ENCODE measurements at regions not wholly inside any gene's neighbourhood (a gene's known extent, or its start where the extent isn't known, plus 50 kb on each side); places are given as distances from the start of the nearest gene placed in this dataset.
"Not testable (repeated sequence)": the region's sequence is repeated elsewhere in the genome, so short reads cannot be mapped to it uniquely, and the experiment has no call there.

GRCh38 chr6:15088904-15089568 is 156.8 kb upstream of the JARID2 start:
- no peak for DNase-seq

- DNase-seq, result peak; percentile 19
These were observed 156.2 kb upstream of the JARID2 start for GRCh38 chr6:15089569-15090144.

GRCh38 chr6:15090145-15090579 is 155.7 kb upstream of the JARID2 start:
- DNase-seq, result no peak

- DNase-seq, result no peak
These were observed 155.0 kb upstream of the JARID2 start for GRCh38 chr6:15090745-15091384.

- no peak for DNase-seq
These were observed 148.7 kb upstream of the JARID2 start for GRCh38 chr6:15096894-15097837.

GRCh38 chr6:15101130-15101529 is 144.7 kb upstream of the JARID2 start:
- no peak for DNase-seq

GRCh38 chr6:15102241-15102640 is 143.6 kb upstream of the JARID2 start:
- DNase-seq, result no peak

GRCh38 chr6:15106958-15107643 is 138.8 kb upstream of the JARID2 start:
- DNase-seq, result no peak

- no peak for DNase-seq
These were observed 138.1 kb upstream of the JARID2 start for GRCh38 chr6:15107644-15108382.

GRCh38 chr6:15108383-15108715 is 137.5 kb upstream of the JARID2 start:
- no peak for DNase-seq

- DNase-seq, result no peak
These were observed 136.4 kb upstream of the JARID2 start for GRCh38 chr6:15109338-15110090.

- no peak for DNase-seq
These were observed 135.0 kb upstream of the JARID2 start for GRCh38 chr6:15110726-15111354.

GRCh38 chr6:15111576-15111975 is 134.3 kb upstream of the JARID2 start:
- not testable (repeated sequence) for DNase-seq

GRCh38 chr6:15113587-15113986 is 132.3 kb upstream of the JARID2 start:
- DNase-seq, result no peak

GRCh38 chr6:15114061-15114460 is 131.8 kb upstream of the JARID2 start:
- no peak for DNase-seq

- DNase-seq, result no peak
These were observed 129.0 kb upstream of the JARID2 start for GRCh38 chr6:15116889-15117288.

GRCh38 chr6:15121443-15121842 is 124.4 kb upstream of the JARID2 start:
- no peak for DNase-seq

GRCh38 chr6:15121977-15122550 is 123.8 kb upstream of the JARID2 start:
- no peak for DNase-seq

GRCh38 chr6:15129887-15130286 is 116.0 kb upstream of the JARID2 start:
- no peak for DNase-seq

- DNase-seq, result no peak
These were observed 114.6 kb upstream of the JARID2 start for GRCh38 chr6:15131234-15131633.

Measured in CD4-positive, alpha-beta T cell treated with Interleukin-15 for 1 hour (primary cell).